HG02678 (cell line): ENCODE measurements at regions not wholly inside any gene's neighbourhood (a gene's known extent, or its start where the extent isn't known, plus 50 kb on each side); places are given as distances from the start of the nearest gene placed in this dataset.

Source experiments
- ATAC-seq: cut with Tn5 transposase; IDR thresholded peaks from one replicate; pipeline ENCODE4 v1.9.1; 2021; ENCODE audit warnings: mild to moderate bottlenecking, moderate library complexity; ENCODE audit not compliant: unreplicated experiment

- ATAC-seq = no peak
Measured at GRCh38 chr10:107618504-107618994, 454.0 kb upstream of the SORCS1 start.

- no peak for ATAC-seq
Measured at GRCh38 chr10:107616463-107617410, 452.2 kb upstream of the SORCS1 start.

GRCh38 chr10:107616031-107616430 lies 451.5 kb upstream of the SORCS1 start:
- no peak for ATAC-seq

GRCh38 chr10:107614939-107615685 lies 450.6 kb upstream of the SORCS1 start:
- ATAC-seq = no peak

GRCh38 chr10:107611115-107611514 lies 446.6 kb upstream of the SORCS1 start:
- ATAC-seq = no peak

GRCh38 chr10:107589081-107589480 lies 424.6 kb upstream of the SORCS1 start:
- ATAC-seq = no peak

GRCh38 chr10:107585630-107586029 lies 421.1 kb upstream of the SORCS1 start:
- ATAC-seq = no peak

GRCh38 chr10:107583974-107584373 lies 419.5 kb upstream of the SORCS1 start:
- no peak for ATAC-seq

- no peak for ATAC-seq
Measured at GRCh38 chr10:107579970-107580369, 415.5 kb upstream of the SORCS1 start.

- no peak for ATAC-seq
Measured at GRCh38 chr10:107577221-107577620, 412.7 kb upstream of the SORCS1 start.

- ATAC-seq = no peak
Measured at GRCh38 chr10:107576746-107577145, 412.2 kb upstream of the SORCS1 start.

- no peak for ATAC-seq
Measured at GRCh38 chr10:107565014-107565413, 400.5 kb upstream of the SORCS1 start.

- no peak for ATAC-seq
Measured at GRCh38 chr10:107561136-107561650, 396.7 kb upstream of the SORCS1 start.

- no peak for ATAC-seq
Measured at GRCh38 chr10:107557916-107558315, 393.4 kb upstream of the SORCS1 start.

GRCh38 chr10:107554333-107554732 lies 389.8 kb upstream of the SORCS1 start:
- ATAC-seq = no peak

- ATAC-seq = no peak
Measured at GRCh38 chr10:107553470-107553869, 389.0 kb upstream of the SORCS1 start.

- no peak for ATAC-seq
Measured at GRCh38 chr10:107552963-107553362, 388.5 kb upstream of the SORCS1 start.

- ATAC-seq = no peak
Measured at GRCh38 chr10:107548301-107548700, 383.8 kb upstream of the SORCS1 start.

GRCh38 chr10:107546986-107547385 lies 382.5 kb upstream of the SORCS1 start:
- no peak for ATAC-seq

GRCh38 chr10:107546284-107546683 lies 381.8 kb upstream of the SORCS1 start:
- ATAC-seq = no peak

- no peak for ATAC-seq
Measured at GRCh38 chr10:107545717-107546116, 381.2 kb upstream of the SORCS1 start.
